A673 (cell line): ENCODE measurements at regions not wholly inside any gene's neighbourhood (a gene's known extent, or its start where the extent isn't known, plus 50 kb on each side); places are given as distances from the start of the nearest gene placed in this dataset.

ENCODE experiments used
- BruUV-seq: library from RNA; stranded (reverse); fragments of 400-500 nt; replicated peaks from 2 replicates; lab custom pipeline; 2021; lab: Mats Ljungman, UMichigan
- CTCF ChIA-PET: fragments of 300-600 bp; sonication (Branson Sonifier 250); formaldehyde crosslinking; loops from one replicate; lab custom pipeline; 2022; ENCODE audit warnings: antibody characterized with exemption; lab: Charles Lee
- POLR2A ChIA-PET: fragments of 300-600 bp; sonication (Branson Sonifier 250); formaldehyde crosslinking; loops from one replicate; lab custom pipeline; 2022; ENCODE audit warnings: antibody characterized with exemption; ENCODE audit not compliant: low non-redundant PET; lab: Charles Lee
- DNase-seq: peaks from one replicate; pipeline ENCODE4 v3.0.0-alpha.2; 2015; ENCODE audit warnings: low spot score
- H3K27ac ChIP-seq: fragments of 200-600 bp; sonication (generic); 2 replicates; pipeline ENCODE4 v1.5.1; 2016; ENCODE audit warnings: mixed run types, low read depth, mild to moderate bottlenecking, mixed read lengths, antibody characterized with exemption, low read length; ENCODE audit not compliant: poor library complexity, severe bottlenecking
- H3K27me3 ChIP-seq: fragments of 200-600 bp; sonication (generic); replicated peaks from 2 replicates; pipeline ENCODE4 v1.6.1; 2017; ENCODE audit warnings: mixed run types, low read depth, mild to moderate bottlenecking, mixed read lengths, antibody characterized with exemption, low read length; ENCODE audit not compliant: insufficient read depth, poor library complexity
- H3K36me3 ChIP-seq: fragments of 200-600 bp; sonication (generic); 2 replicates; pipeline ENCODE4 v1.6.1; 2016; ENCODE audit warnings: mixed run types, mild to moderate bottlenecking, mixed read lengths, antibody characterized with exemption, low read length; ENCODE audit not compliant: insufficient read depth, poor library complexity, severe bottlenecking
- H3K4me1 ChIP-seq: fragments of 200-600 bp; sonication (generic); 2 replicates; pipeline ENCODE4 v1.6.1; 2017; ENCODE audit warnings: mixed run types, mild to moderate bottlenecking, mixed read lengths, antibody characterized with exemption, low read length; ENCODE audit not compliant: insufficient read depth, poor library complexity, severe bottlenecking
- H3K4me3 ChIP-seq: fragments of 200-600 bp; sonication (generic); 2 replicates; pipeline ENCODE4 v1.5.1; 2016; ENCODE audit warnings: low read depth, mixed run types, mild to moderate bottlenecking, mixed read lengths, low read length; ENCODE audit not compliant: poor library complexity, severe bottlenecking
- H3K9me3 ChIP-seq: fragments of 200-600 bp; sonication (generic); 2 replicates; pipeline ENCODE4 v1.6.1; 2016; ENCODE audit warnings: mixed run types, low read depth, mild to moderate bottlenecking, mixed read lengths, antibody characterized with exemption, low read length; ENCODE audit not compliant: poor library complexity, severe bottlenecking
- CTCF ChIP-seq: fragments of 300-800, 200-600 bp; sonication (generic); conservative IDR thresholded peaks from 2 replicates; pipeline ENCODE4 v1.5.1; 2017; ENCODE audit warnings: low read depth, mild to moderate bottlenecking, antibody characterized with exemption, low read length, moderate library complexity, mixed read lengths
- EZH2 ChIP-seq: fragments of 200-600 bp; sonication (generic); IDR thresholded peaks from 2 replicates; pipeline ENCODE4 v1.6.1; 2017; ENCODE audit warnings: borderline replicate concordance, low read depth, mild to moderate bottlenecking, mixed read lengths, antibody characterized with exemption, low read length; ENCODE audit not compliant: poor library complexity, severe bottlenecking
- intact Hi-C: fragments of 100-400 bp; cut with micrococcal nuclease; formaldehyde crosslinking; loops from one replicate; pipeline ENCODE4 v1.10.0; 2022; ENCODE audit not compliant: unreplicated experiment

GRCh38 chr9:111258875-111259271, 71.2 kb downstream of the OR2K2 start:
- TF ChIP-seq EZH2 (no peak), CTCF (no peak)
- Histone ChIP-seq H3K27me3 (no peaks in the 10 kb centered on the region), H3K4me1 (no peaks in the 10 kb centered on the region), H3K27ac (no peak overlapping the region), H3K36me3 (no peaks in the 10 kb centered on the region), H3K4me3 (no peak overlapping the region), H3K9me3 (no peaks in the 10 kb centered on the region)
- intact Hi-C loops: no loop called here
- POLR2A ChIA-PET: no interaction called here
- CTCF ChIA-PET: no interaction called here
- BruUV-seq: no TSS peak
- no peak for DNase-seq

GRCh38 chr9:111258209-111258874, 71.7 kb downstream of the OR2K2 start:
- intact Hi-C loops: no loop called here
- Histone ChIP-seq H3K4me1 (no peaks in the 10 kb centered on the region), H3K4me3 (no peak overlapping the region), H3K9me3 (no peaks in the 10 kb centered on the region), H3K27ac (no peak overlapping the region), H3K27me3 (no peaks in the 10 kb centered on the region), H3K36me3 (no peaks in the 10 kb centered on the region)
- POLR2A ChIA-PET: no interaction called here
- no peak for DNase-seq
- no TSS peak for BruUV-seq
- no peak for TF ChIP-seq CTCF
- TF ChIP-seq EZH2: no peak
- CTCF ChIA-PET: no interaction called here

- ChIA-PET POLR2A (no interaction called here), CTCF (no interaction called here)
- no peaks in the 10 kb centered on the region for H3K36me3 ChIP-seq
- H3K9me3 ChIP-seq: no peaks in the 10 kb centered on the region
- H3K27me3 ChIP-seq: no peaks in the 10 kb centered on the region
- no peaks in the 10 kb centered on the region for H3K4me1 ChIP-seq
- TF ChIP-seq EZH2: no peak
- no peak for TF ChIP-seq CTCF
- H3K27ac ChIP-seq: no peak overlapping the region
- intact Hi-C loops: no loop called here
- no peak for DNase-seq
- BruUV-seq: no TSS peak
- no peak overlapping the region for H3K4me3 ChIP-seq
Observed at GRCh38 chr9:111253742-111254437, 76.1 kb downstream of the OR2K2 start.
